Choroid plexus epithelial cell (primary cell): ENCODE measurements at regions not wholly inside any gene's neighbourhood (a gene's known extent, or its start where the extent isn't known, plus 50 kb on each side); places are given as distances from the start of the nearest gene placed in this dataset.

Experiments used
- DNase-seq: peaks from one replicate; pipeline ENCODE4 v3.0.0-alpha.2; 2010; ENCODE audit warnings: low read depth
- H3K4me3 ChIP-seq: 2 replicates; pipeline ENCODE4 v1.5.1; 2011; ENCODE audit warnings: low read depth, mild to moderate bottlenecking, control low read depth, low read length, moderate library complexity
- CTCF ChIP-seq: conservative IDR thresholded peaks from 2 replicates; pipeline ENCODE4 v1.5.1; 2011; ENCODE audit warnings: low read depth, mild to moderate bottlenecking, control low read depth, inconsistent platforms, low read length, moderate library complexity

GRCh38 chr16:26374279-26374925 lies 682.6 kb downstream of the HS3ST4 start:
- DNase-seq: no peak
- TF ChIP-seq CTCF: no peak
- H3K4me3 ChIP-seq: no peak overlapping the region

GRCh38 chr16:26382586-26382985 lies 684.1 kb upstream of the C16orf82 start:
- TF ChIP-seq CTCF: no peak
- no peak for DNase-seq
- H3K4me3 ChIP-seq: no peak overlapping the region

GRCh38 chr16:26386096-26386495 lies 680.6 kb upstream of the C16orf82 start:
- no peak for DNase-seq
- TF ChIP-seq CTCF: no peak

GRCh38 chr16:26391833-26392232 lies 674.9 kb upstream of the C16orf82 start:
- DNase-seq: no peak
- H3K4me3 ChIP-seq: no peak overlapping the region
- TF ChIP-seq CTCF: no peak

More at GRCh38 chr16:26386096-26386495, 680.6 kb upstream of the C16orf82 start:
- H3K4me3 ChIP-seq: no peak overlapping the region

- H3K4me3 ChIP-seq: no peak overlapping the region
- no peak for DNase-seq
- TF ChIP-seq CTCF: no peak
These were observed 672.3 kb upstream of the C16orf82 start for GRCh38 chr16:26394409-26394808.

- TF ChIP-seq CTCF: no peak
- DNase-seq: no peak
- H3K4me3 ChIP-seq: no peak overlapping the region
These were observed 671.0 kb upstream of the C16orf82 start for GRCh38 chr16:26395700-26396099.

- no peak for DNase-seq
- TF ChIP-seq CTCF: no peak
- no peak overlapping the region for H3K4me3 ChIP-seq
These were observed 670.1 kb upstream of the C16orf82 start for GRCh38 chr16:26396511-26397235.
